CD4-positive, alpha-beta T cell (primary cell): ENCODE measurements at regions not wholly inside any gene's neighbourhood (a gene's known extent, or its start where the extent isn't known, plus 50 kb on each side); places are given as distances from the start of the nearest gene placed in this dataset.

Source experiments
- ATAC-seq: fragments of 200-7000 bp; cut with Tn5 transposase; one replicate; pipeline ENCODE4 v1.10.0; 2022; ENCODE audit warnings: mild to moderate bottlenecking; ENCODE audit not compliant: poor library complexity
- CTCF ChIA-PET: fragments of 350-600 bp; sonication (Branson Sonifier 250); formaldehyde crosslinking; loops from one replicate; lab custom pipeline; 2021; ENCODE audit warnings: antibody characterized with exemption, inconsistent platforms; lab: Charles Lee
- POLR2A ChIA-PET: fragments of 350-600 bp; sonication (Branson Sonifier 250); formaldehyde crosslinking; loops from one replicate; lab custom pipeline; 2021; ENCODE audit warnings: antibody characterized with exemption, inconsistent platforms; lab: Charles Lee
- DNase-seq, 14 experiments: peaks; one replicate each; pipeline ENCODE4 v3.0.0-alpha.2; 2013 to 2020; ENCODE audit warnings: mixed read lengths in 2 of 14
- H3K27ac ChIP-seq, 2 donors: one replicate each; pipeline versions ENCODE4 v1.5.1 to v1.7.0; 2013; ENCODE audit warnings: low read length in 2 of 2, low read depth in 1 of 2, mild to moderate bottlenecking in 1 of 2
- H3K27me3 ChIP-seq, 2 experiments: 1 replicate in 1 of 2; 2 replicates in 1 of 2; pipeline versions ENCODE4 v1.6.1 to v1.7.0; 2013; ENCODE audit warnings: low read length in 2 of 2, control low read depth in 1 of 2, mild to moderate bottlenecking in 1 of 2, moderate library complexity in 1 of 2; ENCODE audit not compliant: insufficient read depth in 2 of 2, control insufficient read depth in 1 of 2
- H3K36me3 ChIP-seq: one replicate; pipeline ENCODE4 v1.6.1; 2013; ENCODE audit warnings: low read length, control low read depth; ENCODE audit not compliant: insufficient read depth
- H3K4me1 ChIP-seq: one replicate; pipeline ENCODE4 v1.6.1; 2013; ENCODE audit warnings: low read length, control low read depth; ENCODE audit not compliant: insufficient read depth
- H3K4me3 ChIP-seq: one replicate; pipeline ENCODE4 v1.5.1; 2013; ENCODE audit warnings: mild to moderate bottlenecking, low read length, moderate library complexity
- H3K9me3 ChIP-seq, 2 experiments: 1 replicate in 1 of 2; 2 replicates in 1 of 2; pipeline versions ENCODE4 v1.6.1 to v1.7.0; 2013; ENCODE audit warnings: low read length in 2 of 2, mild to moderate bottlenecking in 2 of 2, control low read depth in 1 of 2, moderate library complexity in 1 of 2; ENCODE audit not compliant: control insufficient read depth in 1 of 2, insufficient read depth in 1 of 2
- H3K27ac Mint-ChIP-seq: one replicate; pipeline ENCODE4 v1.8.0; 2020; ENCODE audit warnings: mixed read lengths
- H3K27me3 Mint-ChIP-seq: one replicate; pipeline ENCODE4 v1.8.0; 2021; ENCODE audit warnings: mixed read lengths
- H3K36me3 Mint-ChIP-seq: one replicate; pipeline ENCODE4 v1.8.0; 2021; ENCODE audit warnings: low read depth, mixed read lengths
- H3K4me1 Mint-ChIP-seq: one replicate; pipeline ENCODE4 v1.8.0; 2021; ENCODE audit warnings: low read depth, mixed read lengths
- H3K4me3 Mint-ChIP-seq: one replicate; pipeline ENCODE4 v1.8.0; 2020; ENCODE audit warnings: mild to moderate bottlenecking, mixed read lengths
- H3K9me3 Mint-ChIP-seq: one replicate; pipeline ENCODE4 v1.8.0; 2020; ENCODE audit warnings: mixed read lengths
- CTCF ChIP-seq: fragments of 200-600 bp; IDR thresholded peaks from one replicate; pipeline ENCODE4 v1.8.0; 2022; ENCODE audit warnings: antibody characterized with exemption, mild to moderate bottlenecking
- intact Hi-C, 2 experiments: fragments of 100-400 bp; cut with DNase I in 1 of 2; cut with micrococcal nuclease in 1 of 2; formaldehyde crosslinking; loops; one replicate each; pipeline versions ENCODE4 v1.15.1 to v1.9.0; 2023 to 2025; cut with DNase I, micrococcal nuclease

DNA sequence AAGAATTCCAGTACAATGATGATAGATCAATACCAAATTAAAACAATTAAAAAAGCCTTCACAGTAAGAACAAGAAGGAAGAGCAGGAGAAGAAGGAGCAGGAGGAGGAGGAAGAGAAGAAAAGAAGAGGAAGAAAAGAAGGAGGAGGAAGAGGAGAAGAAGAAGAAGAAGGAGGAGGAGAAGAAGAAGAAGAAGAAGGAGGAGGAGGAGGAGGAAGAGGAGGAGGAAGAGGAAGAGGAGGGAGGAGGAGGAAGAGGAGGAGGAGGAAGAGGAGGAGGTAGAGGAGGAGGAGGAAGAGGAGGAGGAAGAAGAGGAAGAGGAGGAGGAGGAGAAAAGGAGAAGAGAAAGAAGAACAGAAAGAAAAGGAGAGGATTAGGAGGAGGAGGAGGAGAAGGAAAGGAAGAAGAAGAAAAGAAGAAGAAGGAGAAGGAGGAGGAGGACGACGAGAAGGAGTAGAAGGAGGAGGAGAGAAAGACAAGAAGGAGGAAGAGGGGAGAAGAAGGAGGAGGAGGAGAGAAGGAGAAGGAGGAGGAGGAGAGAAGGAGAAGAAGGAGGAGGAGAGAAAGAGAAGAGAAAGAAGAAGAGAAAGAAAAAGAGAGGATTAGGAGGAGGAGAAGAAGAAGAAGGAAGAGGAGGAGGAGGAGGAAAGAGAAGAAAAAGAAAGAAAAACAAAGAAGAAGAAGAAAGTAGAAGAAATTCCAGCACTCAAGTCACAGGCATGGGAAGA is 68.5 kb upstream of the GRIK3 start:
- no peak for TF ChIP-seq CTCF
- H3K27ac Mint-ChIP-seq, result no peak overlapping the region
- ChIA-PET POLR2A (no interaction called here), CTCF (no interaction called here)
- peaks cover 15% of the 10 kb centered on the region for H3K27me3 Mint-ChIP-seq
- no peaks in the 10 kb centered on the region for H3K36me3 Mint-ChIP-seq
- Histone ChIP-seq H3K4me3 (no peak overlapping the region), H3K4me1 (no peaks in the 10 kb centered on the region), H3K9me3 (no peaks in the 10 kb centered on the region), H3K36me3 (no peaks in the 10 kb centered on the region), H3K27ac (no peak overlapping the region), H3K27me3 (peaks cover 2 to 16% of the 10 kb centered on the region in 2 experiments)
- DNase-seq, result no peak
- H3K4me3 Mint-ChIP-seq, result no peak overlapping the region
- intact Hi-C loops, result no loop called here
- H3K9me3 Mint-ChIP-seq, result no peaks in the 10 kb centered on the region
- H3K4me1 Mint-ChIP-seq, result no peaks in the 10 kb centered on the region
- ATAC-seq, result no peak

GRCh38 chr1:37105911-37106310 is 71.6 kb upstream of the GRIK3 start:
- DNase-seq (no peak), ATAC-seq (no peak)
- H3K4me1 Mint-ChIP-seq, result no peaks in the 10 kb centered on the region
- Histone ChIP-seq H3K27me3 (peaks cover 2 to 16% of the 10 kb centered on the region in 2 experiments), H3K4me1 (no peaks in the 10 kb centered on the region), H3K36me3 (no peaks in the 10 kb centered on the region), H3K27ac (no peak overlapping the region), H3K9me3 (no peaks in the 10 kb centered on the region), H3K4me3 (no peak overlapping the region)
- H3K4me3 Mint-ChIP-seq, result no peak overlapping the region
- no peak overlapping the region for H3K27ac Mint-ChIP-seq
- CTCF ChIA-PET, result no interaction called here
- no peak for TF ChIP-seq CTCF
- intact Hi-C loops, result no loop called here
- peaks cover 27% of the 10 kb centered on the region for H3K27me3 Mint-ChIP-seq
- POLR2A ChIA-PET, result no interaction called here
- H3K9me3 Mint-ChIP-seq, result no peaks in the 10 kb centered on the region
- no peaks in the 10 kb centered on the region for H3K36me3 Mint-ChIP-seq

DNA sequence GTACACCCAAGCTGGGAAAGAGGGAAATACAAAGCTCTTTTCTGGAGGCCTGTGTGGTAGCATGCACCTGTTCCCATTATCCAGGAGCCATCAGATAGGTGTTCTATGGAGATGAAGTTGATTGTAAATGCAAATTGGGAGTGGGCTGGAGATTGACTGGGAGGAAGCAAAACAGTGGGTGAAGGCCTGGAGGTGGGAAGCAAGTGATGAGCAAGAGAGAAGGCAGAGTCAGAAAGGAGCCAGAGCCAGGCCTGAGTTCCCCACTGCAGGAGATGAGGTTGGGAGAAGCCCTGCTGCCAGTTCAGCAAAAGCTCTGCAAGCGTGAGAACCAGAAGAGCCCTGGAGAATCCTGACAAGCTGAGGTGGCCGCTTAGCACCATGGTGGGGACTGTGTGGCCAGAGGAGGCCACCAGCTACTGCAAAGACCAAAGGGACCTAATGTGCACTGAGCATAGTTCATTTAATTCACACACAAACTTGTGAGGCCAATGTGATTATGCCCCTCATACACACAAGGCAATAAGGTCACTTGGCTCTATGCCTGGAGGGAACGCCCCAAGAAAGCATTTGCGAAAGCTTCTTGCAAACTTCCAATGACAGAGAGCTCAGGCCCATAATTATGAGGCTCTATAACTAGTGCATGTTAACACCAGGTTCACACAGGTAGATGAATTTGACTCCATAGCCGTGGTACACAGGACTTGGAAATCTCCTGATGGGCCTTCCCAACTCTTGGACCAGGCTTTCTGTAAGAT is 73.0 kb upstream of the GRIK3 start:
- no peak for TF ChIP-seq CTCF
- H3K9me3 Mint-ChIP-seq, result no peaks in the 10 kb centered on the region
- ChIA-PET CTCF (no interaction called here), POLR2A (no interaction called here)
- Histone ChIP-seq H3K36me3 (no peaks in the 10 kb centered on the region), H3K27me3 (peaks cover 0 to 7% of the 10 kb centered on the region in 2 experiments), H3K27ac (no peak overlapping the region), H3K9me3 (no peaks in the 10 kb centered on the region), H3K4me3 (no peak overlapping the region), H3K4me1 (no peaks in the 10 kb centered on the region)
- peaks cover 24% of the 10 kb centered on the region for H3K27me3 Mint-ChIP-seq
- no peak for ATAC-seq
- H3K36me3 Mint-ChIP-seq, result no peaks in the 10 kb centered on the region
- no peak overlapping the region for H3K27ac Mint-ChIP-seq
- no peak overlapping the region for H3K4me3 Mint-ChIP-seq
- H3K4me1 Mint-ChIP-seq, result no peaks in the 10 kb centered on the region
- DNase-seq, result no peak
- intact Hi-C loops, result no loop called here
